Fibroblast of gingiva (primary cell): ENCODE measurements at regions not wholly inside any gene's neighbourhood (a gene's known extent, or its start where the extent isn't known, plus 50 kb on each side); places are given as distances from the start of the nearest gene placed in this dataset.

Experiments
- DNase-seq: peaks from one replicate; pipeline ENCODE4 v3.0.0-alpha.2; 2011; ENCODE audit warnings: low read depth

GRCh38 chr3:13266005-13266404 is 154.1 kb downstream of the NUP210 start:
- DNase-seq: no peak

DNA sequence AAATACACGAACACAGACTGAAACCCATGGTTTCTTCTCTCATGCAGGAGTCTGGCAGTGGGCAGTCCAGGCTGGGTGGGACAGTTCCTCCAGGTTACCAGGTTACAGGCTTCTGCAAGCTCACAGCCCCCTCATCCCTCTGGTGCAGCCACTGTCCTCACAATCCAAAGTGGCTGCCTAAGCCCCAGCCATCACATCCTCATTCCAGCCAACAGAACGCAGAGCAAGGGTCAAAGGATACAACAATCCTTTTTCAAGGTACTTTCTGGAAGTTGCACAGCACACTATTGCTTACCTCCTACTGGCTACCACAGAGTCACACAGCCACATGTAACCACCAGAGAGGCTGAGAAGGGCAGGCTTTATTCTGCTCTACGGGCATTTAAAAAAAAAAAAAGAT is 154.6 kb downstream of the NUP210 start:
- DNase-seq: no peak

DNA sequence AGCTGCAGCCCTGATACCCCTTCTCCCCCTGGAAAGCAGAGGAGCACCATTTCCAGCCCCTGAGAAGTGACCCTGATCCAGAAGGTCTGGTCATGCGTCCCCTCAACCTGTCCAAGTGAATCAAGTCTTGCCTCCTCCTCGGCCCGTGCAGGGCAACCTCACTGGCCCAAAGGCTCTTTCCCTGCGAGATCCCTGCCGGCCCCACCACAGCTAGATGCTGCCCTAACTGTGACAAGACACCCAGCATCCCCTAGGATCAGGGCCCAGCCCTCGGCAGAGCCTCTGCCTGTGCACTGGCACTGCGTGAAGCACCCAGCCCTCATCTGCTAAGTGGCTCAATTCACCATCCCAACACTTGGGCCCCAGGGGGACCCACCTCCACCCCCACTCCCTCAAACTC is 155.1 kb downstream of the NUP210 start:
- no peak for DNase-seq

DNA sequence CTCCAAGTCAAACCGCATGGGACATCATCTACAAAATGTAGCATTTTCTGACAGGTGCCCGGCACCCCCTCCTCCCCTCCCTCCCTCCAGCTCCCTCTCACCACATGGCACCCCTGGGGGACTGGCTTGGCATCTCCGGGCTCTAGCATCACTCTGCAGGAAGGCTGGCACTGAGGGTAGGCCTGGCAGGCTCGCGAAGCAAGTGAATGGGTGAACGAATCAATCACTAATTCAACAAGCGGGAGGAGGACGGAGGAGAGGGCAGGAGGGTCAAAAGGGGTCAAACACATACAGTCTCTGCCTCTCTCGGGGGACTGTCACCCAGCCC is 155.7 kb downstream of the NUP210 start:
- DNase-seq: no peak

DNA sequence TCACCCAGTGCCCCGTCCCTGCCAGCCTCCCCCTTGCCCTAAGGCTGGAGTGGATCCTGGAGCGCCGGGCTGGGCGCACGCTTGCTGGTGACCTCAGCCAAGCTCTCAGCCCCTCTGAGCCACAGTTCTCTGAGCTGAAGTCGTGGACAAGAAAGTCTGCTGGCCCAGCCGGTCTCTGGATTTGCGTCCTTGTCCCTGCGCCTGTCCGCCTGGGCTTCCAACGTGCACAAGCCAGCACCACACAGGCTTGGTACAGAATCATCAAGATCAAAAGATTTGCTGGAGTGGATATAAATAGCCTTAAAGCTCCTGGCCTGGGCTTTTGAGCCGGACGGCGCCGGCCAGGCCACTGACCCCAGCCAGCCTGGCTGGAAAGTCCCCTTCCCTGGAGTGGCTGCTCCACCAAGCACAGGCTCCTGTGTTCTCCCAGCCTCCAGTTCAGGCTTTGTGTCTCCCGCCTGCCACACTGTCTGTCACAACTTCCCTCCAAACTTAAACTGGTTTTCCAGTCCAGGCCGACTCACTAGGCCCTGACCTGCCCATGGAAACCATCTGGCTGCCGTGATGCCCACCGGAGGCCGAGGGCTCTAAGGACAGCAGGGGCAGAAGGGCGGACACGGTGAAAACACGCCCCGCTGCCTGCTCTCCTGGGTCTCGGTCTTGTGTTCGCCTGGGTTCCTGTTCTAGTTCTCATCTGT is 156.2 kb downstream of the NUP210 start:
- DNase-seq: no peak

DNA sequence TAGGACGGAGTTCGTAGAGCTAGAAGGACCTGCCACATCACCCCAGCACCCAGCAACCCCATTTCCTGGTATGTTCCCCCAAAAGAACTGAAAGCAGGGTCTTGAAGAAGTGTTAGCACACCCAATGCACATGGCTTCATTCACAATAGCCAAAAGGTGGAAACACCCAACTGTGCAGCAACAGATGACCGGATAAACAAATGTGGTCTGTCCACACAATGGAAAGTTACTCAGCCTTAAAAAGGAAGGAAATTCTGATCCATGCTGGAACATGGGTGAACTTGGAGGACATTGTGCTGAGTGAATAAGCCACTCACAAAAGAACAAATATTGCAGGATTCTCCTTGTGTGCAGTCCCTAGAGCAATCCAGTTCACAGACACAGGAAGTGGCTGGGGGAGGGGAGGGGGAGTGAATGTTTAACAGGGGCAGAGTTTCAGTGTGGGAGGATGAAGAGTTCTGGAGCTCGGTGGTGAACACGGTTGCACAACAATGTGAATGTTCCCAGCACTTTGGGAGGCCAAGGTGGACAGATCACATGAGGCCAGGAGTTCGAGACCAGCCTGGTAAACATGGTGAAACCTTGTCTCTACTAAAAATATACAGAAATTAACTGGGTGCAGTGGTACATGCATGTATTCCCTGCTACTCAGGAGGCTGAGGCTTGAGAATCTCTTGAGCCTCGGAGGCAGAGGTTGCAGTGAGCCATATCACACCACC is 157.5 kb downstream of the NUP210 start:
- DNase-seq: no peak

DNA sequence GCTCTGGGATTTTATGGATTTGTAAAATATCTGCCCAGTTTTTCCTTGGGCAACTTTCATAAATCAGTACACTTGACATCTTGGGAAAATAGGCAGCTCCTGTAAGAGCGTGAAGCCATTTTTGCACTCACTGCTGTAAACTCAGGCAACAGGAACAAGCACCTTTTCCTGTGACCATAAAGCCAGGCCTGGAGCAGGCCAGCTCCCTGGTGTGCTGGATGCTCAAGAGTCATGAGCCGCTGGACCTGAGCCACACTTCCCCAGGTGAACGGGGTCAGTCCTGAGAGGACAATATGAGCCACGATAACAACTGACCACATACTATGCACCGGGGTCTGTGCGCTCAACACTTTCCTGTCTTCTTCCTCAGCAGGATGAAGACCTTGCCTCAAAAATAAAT is 158.2 kb downstream of the NUP210 start:
- no peak for DNase-seq

DNA sequence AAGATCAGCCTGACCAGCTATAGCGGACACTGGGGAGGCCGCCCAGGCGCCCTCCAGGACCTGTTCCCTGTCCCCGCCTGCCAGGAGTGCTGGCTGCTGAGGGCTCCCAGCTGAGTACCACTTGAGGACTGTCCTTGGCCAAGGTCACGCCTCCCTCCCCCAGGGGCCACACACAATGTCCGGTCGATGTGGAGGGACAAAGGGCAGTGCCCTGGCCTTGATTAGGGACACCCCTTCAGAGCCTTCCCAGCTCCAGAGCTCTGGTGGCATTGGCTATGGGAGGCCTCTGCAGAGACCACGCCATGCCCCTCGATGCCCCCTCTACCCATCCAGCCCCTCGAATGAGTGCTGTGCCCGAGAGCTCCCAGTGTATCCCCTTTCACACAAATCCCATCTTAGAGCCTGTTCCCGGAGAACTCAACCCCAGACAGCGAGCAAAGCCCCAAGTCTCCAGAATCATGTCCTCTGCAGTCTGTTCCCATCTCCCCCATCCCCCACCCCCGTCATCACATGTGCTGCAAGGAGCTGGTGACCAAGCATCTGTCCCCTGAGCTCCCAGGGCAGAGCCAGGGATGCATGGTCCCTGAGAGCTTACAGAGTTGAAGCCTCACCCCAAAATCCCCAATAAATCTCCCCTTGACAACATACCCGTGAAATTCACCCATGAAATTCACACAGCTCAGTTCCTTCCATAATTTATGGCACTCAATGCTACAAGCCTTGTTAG is 158.9 kb downstream of the NUP210 start:
- DNase-seq: no peak

DNA sequence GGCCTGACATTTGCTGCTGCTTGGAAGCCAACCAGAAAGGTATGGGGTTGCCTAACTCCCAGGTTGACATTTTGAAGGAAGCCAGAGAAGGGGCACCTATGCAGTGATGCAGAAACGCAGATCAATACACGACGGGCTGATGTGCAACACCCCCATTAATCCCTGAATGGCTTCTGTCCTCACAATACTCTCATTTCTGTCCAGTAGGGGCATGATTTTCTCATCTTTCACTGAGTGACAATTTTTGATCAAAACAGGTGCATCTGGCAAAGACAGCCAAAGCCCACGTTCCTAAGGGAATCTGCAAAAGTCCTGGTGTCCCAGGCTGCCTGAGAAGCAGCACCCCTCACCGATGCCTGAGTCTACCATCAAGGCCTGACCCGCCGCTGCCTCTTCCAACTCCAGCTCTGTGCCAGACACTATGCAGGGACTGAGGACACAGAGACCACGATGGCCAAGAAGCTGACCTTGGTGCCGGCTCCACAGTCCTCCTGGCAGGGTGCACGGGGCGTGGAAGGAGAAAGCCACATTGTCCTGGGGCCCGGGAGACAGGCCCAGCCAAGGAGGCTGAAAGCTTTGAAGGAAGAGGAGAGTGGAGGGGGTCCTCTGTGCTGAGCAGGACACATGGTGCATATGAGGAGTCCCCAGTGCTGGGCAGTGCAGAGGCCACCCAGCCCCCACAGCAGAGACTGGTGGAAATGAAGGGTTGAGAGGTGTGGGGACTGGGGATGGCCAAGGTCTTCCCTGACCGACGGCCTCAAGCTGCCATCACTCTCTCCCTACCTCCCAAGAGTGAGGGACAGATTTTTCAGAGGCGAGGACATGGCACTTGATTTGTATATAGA is 159.6 kb downstream of the NUP210 start:
- no peak for DNase-seq

DNA sequence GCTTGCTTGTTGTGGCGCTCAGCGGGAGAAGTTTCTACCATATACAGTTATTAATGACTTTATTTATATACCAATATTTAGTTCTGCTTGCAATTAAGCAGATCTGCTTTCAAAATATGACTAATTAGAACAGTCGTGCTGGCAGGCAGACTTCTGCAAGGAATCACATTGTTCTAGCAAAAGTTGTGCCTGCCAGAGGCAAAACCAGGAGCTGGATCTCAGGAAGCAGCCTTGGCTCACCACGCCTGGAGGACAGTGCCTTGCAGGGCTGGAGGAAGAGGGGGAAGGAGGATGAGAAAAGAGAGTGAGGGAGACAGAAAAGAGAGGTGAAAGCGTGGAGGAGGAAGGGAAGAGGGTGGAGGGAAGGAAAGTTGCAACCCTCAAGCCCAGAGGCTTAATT is 160.3 kb downstream of the NUP210 start:
- no peak for DNase-seq

- DNase-seq: no peak
These were observed 161.1 kb downstream of the NUP210 start for GRCh38 chr3:13258986-13259514.

GRCh38 chr3:13258280-13258679 is 161.8 kb downstream of the NUP210 start:
- no peak for DNase-seq

GRCh38 chr3:13257666-13258065 is 162.5 kb downstream of the NUP210 start:
- no peak for DNase-seq

- DNase-seq: no peak
These were observed 163.3 kb downstream of the NUP210 start for GRCh38 chr3:13256845-13257244.

DNA sequence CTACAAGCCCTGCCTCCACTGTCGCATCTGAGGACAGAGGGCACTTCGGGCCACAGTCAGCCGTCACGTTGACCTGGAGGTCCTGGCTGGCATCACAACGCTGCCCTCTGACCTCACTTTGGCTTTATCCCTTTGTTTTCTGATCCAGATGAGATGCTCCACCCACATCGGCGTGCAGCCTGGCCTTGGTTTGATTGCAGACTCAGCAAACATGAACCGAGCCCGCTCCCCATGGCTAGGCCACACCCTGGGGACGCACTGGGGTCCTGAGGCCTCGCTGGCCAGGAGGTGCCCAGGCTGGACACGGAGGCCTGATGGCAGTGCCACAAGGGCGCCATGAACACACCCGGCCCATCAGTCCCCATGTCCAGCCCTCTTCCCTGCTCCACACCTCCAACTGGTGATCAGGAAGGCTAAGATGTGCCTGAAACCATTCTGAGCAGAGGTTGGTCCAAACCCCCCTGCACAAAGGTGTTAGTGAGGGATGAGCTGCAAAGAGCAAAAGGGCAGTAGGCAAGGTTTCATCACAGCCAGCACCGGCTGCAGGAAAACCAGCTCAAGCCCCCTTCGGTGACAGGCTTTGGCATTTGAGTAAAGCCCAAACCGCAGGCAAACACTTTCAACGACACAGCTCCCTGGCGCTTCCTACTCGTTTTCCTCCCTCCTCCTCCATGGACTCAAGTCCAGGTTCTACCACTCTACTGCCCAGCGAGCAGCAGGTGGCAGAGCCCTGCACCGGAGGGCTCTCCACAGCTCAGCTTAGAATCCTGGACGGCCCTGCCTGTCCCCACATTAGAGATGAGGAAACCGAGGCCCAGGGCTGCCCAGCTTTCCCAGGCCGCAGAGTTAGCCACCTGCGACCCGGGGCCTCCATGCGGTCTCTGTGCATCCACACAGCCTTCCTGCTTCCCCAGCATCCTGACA is 165.8 kb downstream of the NUP210 start:
- no peak for DNase-seq

- DNase-seq: no peak
These were observed 166.7 kb downstream of the NUP210 start for GRCh38 chr3:13253208-13253937.

GRCh38 chr3:13252207-13252606 is 167.9 kb downstream of the NUP210 start:
- DNase-seq: no peak

DNA sequence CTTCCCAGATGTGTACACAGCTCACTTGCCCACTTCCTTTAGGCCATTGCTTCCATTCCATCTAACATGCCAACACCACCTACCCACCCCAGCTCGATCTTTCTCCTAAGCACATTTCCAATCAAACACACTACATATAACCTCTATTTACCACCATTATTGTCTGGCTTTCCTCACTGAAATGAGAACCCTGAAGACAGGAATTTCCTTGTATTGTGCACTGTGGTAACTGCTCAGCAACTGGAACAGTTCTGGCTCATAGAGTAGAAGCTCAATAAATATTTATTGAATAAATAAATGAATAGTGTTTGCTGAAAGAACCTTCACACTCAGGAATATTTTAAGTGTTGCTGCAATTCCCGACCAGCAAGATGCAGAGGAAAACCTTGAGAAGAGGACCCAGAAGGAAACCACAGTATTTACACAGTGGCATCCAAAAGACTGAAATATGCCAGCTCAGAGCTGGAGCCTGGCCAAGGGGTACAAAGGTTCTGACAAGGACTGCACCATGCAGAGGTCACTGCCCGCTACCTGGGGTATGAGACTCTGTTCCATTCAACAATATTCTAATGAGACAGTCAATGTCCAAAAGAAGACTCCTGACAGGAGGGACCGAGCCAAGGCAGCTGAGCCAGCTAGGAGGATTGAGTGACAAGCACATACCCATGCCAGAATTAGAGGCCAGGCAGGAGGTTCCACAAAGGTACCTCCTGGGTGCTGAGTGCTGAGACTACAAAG is 168.8 kb downstream of the NUP210 start:
- DNase-seq: no peak

DNA sequence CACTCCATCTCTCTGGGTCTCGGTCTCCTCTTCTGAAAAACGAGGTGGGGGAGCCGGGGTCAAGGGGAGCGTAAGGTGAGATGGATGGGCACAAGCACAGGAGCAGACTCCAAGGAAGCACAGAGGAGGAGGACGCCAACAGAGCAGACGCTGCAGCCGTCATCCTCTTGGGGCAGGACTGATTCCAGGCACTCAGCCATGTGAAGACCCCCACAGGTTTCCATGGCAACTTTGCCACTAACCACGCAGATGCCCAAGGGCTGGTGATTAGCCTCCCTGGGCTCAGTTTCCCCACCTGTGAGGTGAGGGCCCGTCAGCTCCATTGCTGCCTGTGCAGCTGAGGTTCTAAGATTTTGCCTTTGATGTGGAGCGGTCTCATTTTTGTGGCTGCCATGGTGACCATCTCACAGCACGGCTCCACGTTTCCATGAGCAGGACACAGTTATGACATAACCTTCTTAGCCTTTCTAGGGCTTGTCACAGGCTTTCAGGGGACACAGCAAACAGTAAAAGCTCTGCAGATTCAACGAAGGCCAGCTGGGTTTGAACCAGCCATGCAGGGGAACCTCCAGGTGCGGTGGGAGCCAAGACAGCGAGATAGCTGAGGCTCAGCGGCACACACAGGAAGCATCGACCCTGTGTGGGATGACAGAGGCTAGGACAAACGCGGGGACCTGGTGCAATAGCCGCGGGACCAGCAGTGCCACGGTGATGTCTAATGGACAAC is 170.3 kb downstream of the NUP210 start:
- DNase-seq: no peak
